ENCODE measurements at regions not wholly inside any gene's neighbourhood (a gene's known extent, or its start where the extent isn't known, plus 50 kb on each side); places are given as distances from the start of the nearest gene placed in this dataset.

DNA sequence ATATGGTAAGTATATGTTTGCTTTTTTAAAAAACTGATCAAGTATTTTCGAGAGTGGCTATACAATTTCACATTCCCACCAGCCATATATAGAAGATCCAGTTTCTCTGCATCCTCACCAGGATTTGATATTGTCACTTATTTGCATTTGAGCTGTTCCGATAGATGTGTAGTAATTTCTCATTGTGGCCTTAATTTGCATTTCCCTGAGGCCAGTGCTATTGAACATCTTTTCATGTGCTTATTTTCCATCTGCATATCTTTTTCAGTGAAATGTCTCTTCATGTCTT, 72.9 kb upstream of the VASH1 start:
- no CpG with 5 or more reads among the region's 2 CpGs for WGBS (ENCODE audit: insufficient coverage)
- intact Hi-C loops (cut with micrococcal nuclease) = no loop called here

DNA sequence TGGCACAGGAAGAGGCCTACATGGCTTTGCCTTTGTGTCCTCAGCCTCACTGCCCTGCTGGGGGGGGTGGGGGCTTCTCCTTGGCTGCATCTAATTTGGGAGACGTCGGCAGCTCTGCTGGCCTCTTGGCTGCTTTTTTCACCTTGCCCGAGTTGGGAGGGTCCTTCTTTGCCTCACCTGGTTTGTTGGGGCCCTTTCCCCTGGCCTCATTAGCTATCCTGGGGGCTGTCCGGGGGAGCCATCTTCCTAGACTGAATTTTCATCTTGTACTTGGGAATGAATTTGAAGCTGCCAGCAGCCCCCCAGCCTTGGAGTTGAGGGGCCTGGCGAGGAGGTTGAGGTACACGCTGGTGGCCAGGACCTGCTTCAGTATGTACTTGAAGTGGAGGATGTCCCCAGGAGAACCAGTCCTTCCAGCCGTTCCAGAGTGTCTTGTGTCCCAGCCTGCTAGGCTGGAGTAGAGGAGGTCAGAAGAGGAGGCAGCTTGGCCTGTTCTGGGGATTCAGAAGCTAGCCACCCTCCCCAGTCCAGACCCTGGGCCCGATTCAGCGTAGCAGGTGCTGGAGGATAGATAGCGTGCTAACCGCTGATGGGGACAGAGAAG, 70.7 kb upstream of the VASH1 start:
- H3K4me3 Mint-ChIP-seq = no peak overlapping the region
- intact Hi-C loops (cut with micrococcal nuclease) = no loop called here
- TF ChIP-seq, protein P1, sequence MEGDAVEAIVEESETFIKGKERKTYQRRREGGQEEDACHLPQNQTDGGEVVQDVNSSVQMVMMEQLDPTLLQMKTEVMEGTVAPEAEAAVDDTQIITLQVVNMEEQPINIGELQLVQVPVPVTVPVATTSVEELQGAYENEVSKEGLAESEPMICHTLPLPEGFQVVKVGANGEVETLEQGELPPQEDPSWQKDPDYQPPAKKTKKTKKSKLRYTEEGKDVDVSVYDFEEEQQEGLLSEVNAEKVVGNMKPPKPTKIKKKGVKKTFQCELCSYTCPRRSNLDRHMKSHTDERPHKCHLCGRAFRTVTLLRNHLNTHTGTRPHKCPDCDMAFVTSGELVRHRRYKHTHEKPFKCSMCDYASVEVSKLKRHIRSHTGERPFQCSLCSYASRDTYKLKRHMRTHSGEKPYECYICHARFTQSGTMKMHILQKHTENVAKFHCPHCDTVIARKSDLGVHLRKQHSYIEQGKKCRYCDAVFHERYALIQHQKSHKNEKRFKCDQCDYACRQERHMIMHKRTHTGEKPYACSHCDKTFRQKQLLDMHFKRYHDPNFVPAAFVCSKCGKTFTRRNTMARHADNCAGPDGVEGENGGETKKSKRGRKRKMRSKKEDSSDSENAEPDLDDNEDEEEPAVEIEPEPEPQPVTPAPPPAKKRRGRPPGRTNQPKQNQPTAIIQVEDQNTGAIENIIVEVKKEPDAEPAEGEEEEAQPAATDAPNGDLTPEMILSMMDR (IDR thresholded peaks at IDR 0.05) = no peak

More for the DNA sequence above, 72.9 kb upstream of the VASH1 start:
- Histone ChIP-seq H3K9me3 (replicated peaks in 1 of 2; ENCODE audit: control insufficient read depth in 1 of 2, insufficient read depth in 1 of 2, low read length in 2 of 2) (peaks cover 6 to 8% of the 10 kb centered on the region in 2 donors), H3K27ac (ENCODE audit: low read depth in 1 of 2, low read length in 2 of 2) (no peak overlapping the region), H4K20me1 (ENCODE audit: insufficient read depth, low read length) (no peaks in the 10 kb centered on the region), H3K79me2 (ENCODE audit: insufficient read depth, low read length) (no peaks in the 10 kb centered on the region), H3K4me3 (replicated peaks in 1 of 3; ENCODE audit: low read depth in 2 of 3, low read length in 3 of 3) (no peak overlapping the region), H3K27me3 (ENCODE audit: control insufficient read depth in 2 of 2, insufficient read depth in 2 of 2, low read length in 2 of 2) (peaks cover 0 to 2% of the 10 kb centered on the region in 2 donors), H2AFZ (ENCODE audit: insufficient read depth, low read depth, low read length, poor library complexity, severe bottlenecking) (no peak overlapping the region), H3K36me3 (replicated peaks in 1 of 2; ENCODE audit: control insufficient read depth in 1 of 2, insufficient read depth in 2 of 2, low read length in 2 of 2) (no peaks in the 10 kb centered on the region), H3K9ac (ENCODE audit: insufficient read depth, low read length, poor library complexity, severe bottlenecking) (no peak overlapping the region), H3K4me2 (replicated peaks; ENCODE audit: extremely low read depth, low read length, poor library complexity, severe bottlenecking) (no peak overlapping the region), H3K4me1 (ENCODE audit: control insufficient read depth in 1 of 2, insufficient read depth in 2 of 2, low read length in 2 of 2) (no peaks in the 10 kb centered on the region)
- TF ChIP-seq, protein P1 (IDR thresholded peaks at IDR 0.05) = no peak
- no peak overlapping the region for H3K4me3 Mint-ChIP-seq
- no peaks in the 10 kb centered on the region for H3K36me3 Mint-ChIP-seq
- H3K27me3 Mint-ChIP-seq (ENCODE audit: low read depth in 3 of 3) = peaks cover 2 to 6% (median 4%) of the 10 kb centered on the region in 3 donors
- no peak for DNase-seq
- no peak overlapping the region for H3K27ac Mint-ChIP-seq
- peaks cover 3 to 15% (median 13%) of the 10 kb centered on the region in 7 donors for H3K9me3 Mint-ChIP-seq
- no peaks in the 10 kb centered on the region for H3K4me1 Mint-ChIP-seq

More for the DNA sequence above, 70.7 kb upstream of the VASH1 start:
- peaks cover 3 to 9% (median 4%) of the 10 kb centered on the region in 3 donors for H3K27me3 Mint-ChIP-seq (ENCODE audit: low read depth in 3 of 3)
- no peaks in the 10 kb centered on the region for H3K36me3 Mint-ChIP-seq
- WGBS (ENCODE audit: insufficient coverage) = 94% methylated on average over 8 of the region's 11 CpGs
- Histone ChIP-seq H3K4me3 (replicated peaks in 1 of 3; ENCODE audit: low read depth in 2 of 3, low read length in 3 of 3) (no peak overlapping the region), H3K4me1 (ENCODE audit: control insufficient read depth in 1 of 2, insufficient read depth in 2 of 2, low read length in 2 of 2) (no peaks in the 10 kb centered on the region), H3K9ac (ENCODE audit: insufficient read depth, low read length, poor library complexity, severe bottlenecking) (no peak overlapping the region), H3K79me2 (ENCODE audit: insufficient read depth, low read length) (no peaks in the 10 kb centered on the region), H3K4me2 (replicated peaks; ENCODE audit: extremely low read depth, low read length, poor library complexity, severe bottlenecking) (no peak overlapping the region), H4K20me1 (ENCODE audit: insufficient read depth, low read length) (no peaks in the 10 kb centered on the region), H3K9me3 (replicated peaks in 1 of 2; ENCODE audit: control insufficient read depth in 1 of 2, insufficient read depth in 1 of 2, low read length in 2 of 2) (peaks cover 5 to 8% of the 10 kb centered on the region in 2 donors), H3K36me3 (replicated peaks in 1 of 2; ENCODE audit: control insufficient read depth in 1 of 2, insufficient read depth in 2 of 2, low read length in 2 of 2) (no peaks in the 10 kb centered on the region), H3K27ac (ENCODE audit: low read depth in 1 of 2, low read length in 2 of 2) (no peak overlapping the region), H2AFZ (ENCODE audit: insufficient read depth, low read depth, low read length, poor library complexity, severe bottlenecking) (no peak overlapping the region), H3K27me3 (ENCODE audit: control insufficient read depth in 2 of 2, insufficient read depth in 2 of 2, low read length in 2 of 2) (peaks cover 0 to 2% of the 10 kb centered on the region in 2 donors)
- H3K4me1 Mint-ChIP-seq = no peaks in the 10 kb centered on the region
- DNase-seq = no peak
- H3K27ac Mint-ChIP-seq = no peak overlapping the region
- peaks cover 3 to 15% (median 13%) of the 10 kb centered on the region in 7 donors for H3K9me3 Mint-ChIP-seq
